Gastroesophageal sphincter (tissue), 4 donors: ENCODE measurements at regions not wholly inside any gene's neighbourhood (a gene's known extent, or its start where the extent isn't known, plus 50 kb on each side); places are given as distances from the start of the nearest gene placed in this dataset.

Experiments
- ATAC-seq: fragments of 150-250 bp; one replicate; pipeline ENCODE4 v1.9.1; 2016; ENCODE audit warnings: mild to moderate bottlenecking, moderate library complexity
- H3K27ac ChIP-seq, 4 donors: fragments of 200-600 bp; sonication (generic) in 3 of 4; 1 replicate in 3 of 4; 2 replicates in 1 of 4; pipeline ENCODE4 v1.5.1; 2016 to 2019
- H3K27me3 ChIP-seq: fragments of 200-600 bp; sonication (generic); one replicate; pipeline ENCODE4 v1.5.1; 2019
- H3K36me3 ChIP-seq, 2 donors: fragments of 200-600 bp; sonication (generic); one replicate each; pipeline ENCODE4 v1.5.1; 2019; ENCODE audit warnings: control low read depth in 1 of 2
- H3K4me1 ChIP-seq, 3 donors: fragments of 200-600 bp; sonication (generic); 1 replicate in 2 of 3; 2 replicates in 1 of 3; pipeline ENCODE4 v1.5.1; 2016 to 2019; ENCODE audit warnings: control low read depth in 2 of 3
- H3K4me3 ChIP-seq, 2 donors: fragments of 200-600 bp; sonication (generic); one replicate each; pipeline ENCODE4 v1.5.1; 2019; ENCODE audit warnings: mild to moderate bottlenecking in 1 of 2, moderate library complexity in 1 of 2
- H3K9me3 ChIP-seq, 3 donors: fragments of 200-600 bp; sonication (generic); one replicate each; pipeline ENCODE4 v1.5.1; 2017 to 2019; ENCODE audit warnings: control low read depth in 2 of 3
- CTCF ChIP-seq, 4 experiments: fragments of 200-600 bp in 2 of 4; fragments of 450-650 bp in 2 of 4; sonication (generic) in 1 of 4; IDR thresholded peaks; one replicate each; pipeline ENCODE4 v1.5.1; 2017 to 2019; ENCODE audit warnings: antibody characterized with exemption in 4 of 4, mild to moderate bottlenecking in 2 of 4, moderate library complexity in 2 of 4
- EP300 ChIP-seq: sonication (generic); formaldehyde crosslinking; IDR thresholded peaks from one replicate; pipeline ENCODE4 v1.6.1; 2017; ENCODE audit warnings: antibody characterized with exemption, mild to moderate bottlenecking
- POLR2A ChIP-seq, 2 donors: fragments of 450-650 bp; IDR thresholded peaks; one replicate each; pipeline ENCODE4 v1.6.1; 2017; ENCODE audit warnings: antibody characterized with exemption in 2 of 2, mild to moderate bottlenecking in 2 of 2, moderate library complexity in 1 of 2
- POLR2AphosphoS5 ChIP-seq: sonication (generic); formaldehyde crosslinking; IDR thresholded peaks from one replicate; pipeline ENCODE4 v1.6.1; 2017; ENCODE audit warnings: antibody characterized with exemption
- WGBS, 2 donors: methylation state at CpG; one replicate each; pipeline ENCODE4 v1.1.5; 2018; ENCODE audit warnings: low coverage in 1 of 2; 5-methylcytosine and 5-hydroxymethylcytosine counted together

- H3K4me1 ChIP-seq = no peaks in the 10 kb centered on the region
- no peaks in the 10 kb centered on the region for H3K36me3 ChIP-seq
- no peak overlapping the region for H3K27ac ChIP-seq
- peaks cover 0 to 10% (median 0%) of the 10 kb centered on the region in 3 donors for H3K9me3 ChIP-seq
- ATAC-seq = no peak
- H3K27me3 ChIP-seq = no peaks in the 10 kb centered on the region
- H3K4me3 ChIP-seq = no peak overlapping the region
- no peak for TF ChIP-seq POLR2A (IDR thresholded peaks at IDR 0.05)
- no peak for TF ChIP-seq EP300
- no peak for TF ChIP-seq POLR2AphosphoS5
- no peak for TF ChIP-seq CTCF (IDR thresholded peaks at IDR 0.05)
These were observed 184.1 kb upstream of the SHISA6 start for GRCh38 chr17:11056926-11057325.

GRCh38 chr17:11053846-11054245, 187.2 kb upstream of the SHISA6 start:
- ATAC-seq = no peak
- Histone ChIP-seq H3K4me3 (no peak overlapping the region), H3K27me3 (no peaks in the 10 kb centered on the region), H3K4me1 (no peaks in the 10 kb centered on the region), H3K9me3 (no peaks in the 10 kb centered on the region), H3K36me3 (no peaks in the 10 kb centered on the region), H3K27ac (no peak overlapping the region)
- TF ChIP-seq EP300 (no peak), POLR2AphosphoS5 (no peak), POLR2A (IDR thresholded peaks at IDR 0.05) (no peak), CTCF (IDR thresholded peaks at IDR 0.05) (no peak)
- WGBS, 2 donors = 52 to 81% methylated on average over 3 of the region's 3 CpGs

- H3K36me3 ChIP-seq = no peaks in the 10 kb centered on the region
- 17 to 38% methylated on average over 2 of the region's 2 CpGs for WGBS, 2 donors
- H3K4me1 ChIP-seq = no peaks in the 10 kb centered on the region
- H3K9me3 ChIP-seq = no peaks in the 10 kb centered on the region
- no peak for ATAC-seq
- no peak for TF ChIP-seq CTCF (IDR thresholded peaks at IDR 0.05)
- TF ChIP-seq EP300 = no peak
- no peaks in the 10 kb centered on the region for H3K27me3 ChIP-seq
- no peak overlapping the region for H3K27ac ChIP-seq
- H3K4me3 ChIP-seq = no peak overlapping the region
These were observed 191.5 kb upstream of the SHISA6 start for GRCh38 chr17:11049539-11049938.

GRCh38 chr17:11047228-11047627, 193.8 kb upstream of the SHISA6 start:
- Histone ChIP-seq H3K36me3 (no peaks in the 10 kb centered on the region), H3K4me1 (no peaks in the 10 kb centered on the region), H3K27ac (no peak overlapping the region), H3K27me3 (no peaks in the 10 kb centered on the region), H3K9me3 (no peaks in the 10 kb centered on the region), H3K4me3 (no peak overlapping the region)
- TF ChIP-seq CTCF (IDR thresholded peaks at IDR 0.05) (no peak), POLR2A (IDR thresholded peaks at IDR 0.05) (no peak), POLR2AphosphoS5 (no peak), EP300 (no peak)
- no peak for ATAC-seq
- 59 to 80% methylated on average over 2 of the region's 2 CpGs for WGBS, 2 donors

GRCh38 chr17:11039342-11039741, 201.5 kb upstream of the PIRT start:
- ATAC-seq = no peak
- no peaks in the 10 kb centered on the region for H3K27me3 ChIP-seq
- no peaks in the 10 kb centered on the region for H3K4me1 ChIP-seq
- no peak overlapping the region for H3K4me3 ChIP-seq
- no peak overlapping the region for H3K27ac ChIP-seq
- 50 to 55% methylated on average over 1 of the region's 1 CpG for WGBS, 2 donors
- no peaks in the 10 kb centered on the region for H3K36me3 ChIP-seq
- no peak for TF ChIP-seq CTCF (IDR thresholded peaks at IDR 0.05)
- TF ChIP-seq EP300 = no peak
- TF ChIP-seq POLR2A (IDR thresholded peaks at IDR 0.05) = no peak
- no peak for TF ChIP-seq POLR2AphosphoS5
- no peaks in the 10 kb centered on the region for H3K9me3 ChIP-seq
